SK-N-SH (cell line): ENCODE measurements at regions not wholly inside any gene's neighbourhood (a gene's known extent, or its start where the extent isn't known, plus 50 kb on each side); places are given as distances from the start of the nearest gene placed in this dataset.
"Not testable (repeated sequence)": the region's sequence is repeated elsewhere in the genome, so short reads cannot be mapped to it uniquely, and the experiment has no call there.

Experiments used
- EP300 ChIP-seq, 2 experiments: IDR thresholded peaks; 2 replicates each; pipeline versions ENCODE4 v1.4.0 to v1.6.1; 2012; ENCODE audit warnings: borderline replicate concordance in 1 of 2, low read depth in 1 of 2, low read length in 1 of 2
- FOXJ3 ChIP-seq: sonication (generic); formaldehyde crosslinking; IDR thresholded peaks from 2 replicates; pipeline ENCODE4 v1.5.1; 2020; ENCODE audit warnings: mild to moderate bottlenecking, missing genetic modification reagents
- RFX5 ChIP-seq: IDR thresholded peaks from 2 replicates; pipeline ENCODE4 v1.6.1; 2012; ENCODE audit warnings: mild to moderate bottlenecking, improper control_type of control experiment, low read length
- TAF1 ChIP-seq: IDR thresholded peaks from 2 replicates; pipeline ENCODE4 v1.6.1; 2012; ENCODE audit warnings: low read depth, mild to moderate bottlenecking, low read length, moderate library complexity, borderline replicate concordance
- TEAD4 ChIP-seq: IDR thresholded peaks from 2 replicates; pipeline ENCODE4 v1.4.0; 2012; ENCODE audit warnings: mild to moderate bottlenecking, borderline replicate concordance; ENCODE audit not compliant: insufficient read depth
- YY1 ChIP-seq: IDR thresholded peaks from 2 replicates; pipeline ENCODE4 v1.4.0; 2012; ENCODE audit warnings: low read depth, mild to moderate bottlenecking
- TF ChIP-seq, protein P1 (sequence below): IDR thresholded peaks from 2 replicates; pipeline ENCODE4 v1.4.0; 2012; ENCODE audit warnings: low read depth, borderline replicate concordance
- TF ChIP-seq, protein P2 (sequence below): fragments of 200-600 bp; sonication (generic); IDR thresholded peaks from 2 replicates; pipeline ENCODE4 v1.6.1; 2017; ENCODE audit warnings: antibody characterized with exemption, mild to moderate bottlenecking, moderate library complexity
- TF ChIP-seq, protein P3 (sequence below): IDR thresholded peaks from 2 replicates; pipeline ENCODE4 v1.4.0; 2012; ENCODE audit warnings: low read depth, borderline replicate concordance

- TF ChIP-seq, protein P1, sequence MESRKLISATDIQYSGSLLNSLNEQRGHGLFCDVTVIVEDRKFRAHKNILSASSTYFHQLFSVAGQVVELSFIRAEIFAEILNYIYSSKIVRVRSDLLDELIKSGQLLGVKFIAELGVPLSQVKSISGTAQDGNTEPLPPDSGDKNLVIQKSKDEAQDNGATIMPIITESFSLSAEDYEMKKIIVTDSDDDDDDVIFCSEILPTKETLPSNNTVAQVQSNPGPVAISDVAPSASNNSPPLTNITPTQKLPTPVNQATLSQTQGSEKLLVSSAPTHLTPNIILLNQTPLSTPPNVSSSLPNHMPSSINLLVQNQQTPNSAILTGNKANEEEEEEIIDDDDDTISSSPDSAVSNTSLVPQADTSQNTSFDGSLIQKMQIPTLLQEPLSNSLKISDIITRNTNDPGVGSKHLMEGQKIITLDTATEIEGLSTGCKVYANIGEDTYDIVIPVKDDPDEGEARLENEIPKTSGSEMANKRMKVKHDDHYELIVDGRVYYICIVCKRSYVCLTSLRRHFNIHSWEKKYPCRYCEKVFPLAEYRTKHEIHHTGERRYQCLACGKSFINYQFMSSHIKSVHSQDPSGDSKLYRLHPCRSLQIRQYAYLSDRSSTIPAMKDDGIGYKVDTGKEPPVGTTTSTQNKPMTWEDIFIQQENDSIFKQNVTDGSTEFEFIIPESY, result not testable (repeated sequence)
- TF ChIP-seq, protein P2, sequence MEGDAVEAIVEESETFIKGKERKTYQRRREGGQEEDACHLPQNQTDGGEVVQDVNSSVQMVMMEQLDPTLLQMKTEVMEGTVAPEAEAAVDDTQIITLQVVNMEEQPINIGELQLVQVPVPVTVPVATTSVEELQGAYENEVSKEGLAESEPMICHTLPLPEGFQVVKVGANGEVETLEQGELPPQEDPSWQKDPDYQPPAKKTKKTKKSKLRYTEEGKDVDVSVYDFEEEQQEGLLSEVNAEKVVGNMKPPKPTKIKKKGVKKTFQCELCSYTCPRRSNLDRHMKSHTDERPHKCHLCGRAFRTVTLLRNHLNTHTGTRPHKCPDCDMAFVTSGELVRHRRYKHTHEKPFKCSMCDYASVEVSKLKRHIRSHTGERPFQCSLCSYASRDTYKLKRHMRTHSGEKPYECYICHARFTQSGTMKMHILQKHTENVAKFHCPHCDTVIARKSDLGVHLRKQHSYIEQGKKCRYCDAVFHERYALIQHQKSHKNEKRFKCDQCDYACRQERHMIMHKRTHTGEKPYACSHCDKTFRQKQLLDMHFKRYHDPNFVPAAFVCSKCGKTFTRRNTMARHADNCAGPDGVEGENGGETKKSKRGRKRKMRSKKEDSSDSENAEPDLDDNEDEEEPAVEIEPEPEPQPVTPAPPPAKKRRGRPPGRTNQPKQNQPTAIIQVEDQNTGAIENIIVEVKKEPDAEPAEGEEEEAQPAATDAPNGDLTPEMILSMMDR, result not testable (repeated sequence)
- TF ChIP-seq, protein P3, sequence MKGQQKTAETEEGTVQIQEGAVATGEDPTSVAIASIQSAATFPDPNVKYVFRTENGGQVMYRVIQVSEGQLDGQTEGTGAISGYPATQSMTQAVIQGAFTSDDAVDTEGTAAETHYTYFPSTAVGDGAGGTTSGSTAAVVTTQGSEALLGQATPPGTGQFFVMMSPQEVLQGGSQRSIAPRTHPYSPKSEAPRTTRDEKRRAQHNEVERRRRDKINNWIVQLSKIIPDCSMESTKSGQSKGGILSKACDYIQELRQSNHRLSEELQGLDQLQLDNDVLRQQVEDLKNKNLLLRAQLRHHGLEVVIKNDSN, result not testable (repeated sequence)
- TF ChIP-seq YY1; EP300 (IDR thresholded peaks at IDR 0.05; ENCODE audit: borderline replicate concordance in 1 of 2, low read depth in 1 of 2, low read length in 1 of 2); FOXJ3; TEAD4; TAF1; RFX5: not testable (repeated sequence)
Observed at GRCh38 chr15:31719396-31720022, 310.8 kb upstream of the CHRNA7 start.
